GM13976 (cell line): ENCODE measurements at regions not wholly inside any gene's neighbourhood (a gene's known extent, or its start where the extent isn't known, plus 50 kb on each side); places are given as distances from the start of the nearest gene placed in this dataset.

Experiments
- DNase-seq: peaks from one replicate; pipeline ENCODE4 v3.0.0; 2012; ENCODE audit warnings: low spot score
- in situ Hi-C: fragments of 300-500 bp; cut with MboI; formaldehyde crosslinking; loops from one replicate; pipeline ENCODE4 v1.12.0; 2022; ENCODE audit warnings: low sequenced_read_pairs, mixed read lengths, inconsistent platforms; ENCODE audit not compliant: unreplicated experiment
- TF ChIP-seq, protein P1 (sequence below): IDR thresholded peaks from 2 replicates; pipeline ENCODE4 v1.5.1; 2012; ENCODE audit warnings: borderline replicate concordance, mild to moderate bottlenecking; ENCODE audit not compliant: insufficient read depth; ENCODE audit errors: extremely low read depth, missing control alignments, control extremely low read depth

DNA sequence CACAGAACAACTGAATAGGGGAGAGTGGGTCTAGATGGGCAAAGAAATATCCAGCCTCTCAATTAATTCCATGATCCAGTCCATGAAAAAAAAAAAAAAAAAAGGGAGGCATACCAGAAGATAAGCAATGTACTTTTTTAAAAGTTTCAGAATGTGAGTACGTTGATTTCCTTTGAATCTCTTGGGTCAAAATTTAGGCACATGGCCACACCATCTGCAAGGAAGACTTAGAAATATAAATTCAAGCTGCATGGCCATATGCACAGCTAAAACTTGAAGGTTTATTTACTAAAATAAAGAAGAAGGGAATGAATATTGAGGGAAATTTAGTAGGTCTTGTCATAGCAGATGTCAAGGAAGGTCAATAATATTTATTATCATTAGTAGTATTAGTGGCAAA is 286.5 kb upstream of the CDH7 start:
- in situ Hi-C loops = no loop called here
- no peak for DNase-seq
- TF ChIP-seq, protein P1, sequence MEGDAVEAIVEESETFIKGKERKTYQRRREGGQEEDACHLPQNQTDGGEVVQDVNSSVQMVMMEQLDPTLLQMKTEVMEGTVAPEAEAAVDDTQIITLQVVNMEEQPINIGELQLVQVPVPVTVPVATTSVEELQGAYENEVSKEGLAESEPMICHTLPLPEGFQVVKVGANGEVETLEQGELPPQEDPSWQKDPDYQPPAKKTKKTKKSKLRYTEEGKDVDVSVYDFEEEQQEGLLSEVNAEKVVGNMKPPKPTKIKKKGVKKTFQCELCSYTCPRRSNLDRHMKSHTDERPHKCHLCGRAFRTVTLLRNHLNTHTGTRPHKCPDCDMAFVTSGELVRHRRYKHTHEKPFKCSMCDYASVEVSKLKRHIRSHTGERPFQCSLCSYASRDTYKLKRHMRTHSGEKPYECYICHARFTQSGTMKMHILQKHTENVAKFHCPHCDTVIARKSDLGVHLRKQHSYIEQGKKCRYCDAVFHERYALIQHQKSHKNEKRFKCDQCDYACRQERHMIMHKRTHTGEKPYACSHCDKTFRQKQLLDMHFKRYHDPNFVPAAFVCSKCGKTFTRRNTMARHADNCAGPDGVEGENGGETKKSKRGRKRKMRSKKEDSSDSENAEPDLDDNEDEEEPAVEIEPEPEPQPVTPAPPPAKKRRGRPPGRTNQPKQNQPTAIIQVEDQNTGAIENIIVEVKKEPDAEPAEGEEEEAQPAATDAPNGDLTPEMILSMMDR = no peak

- in situ Hi-C loops = no loop called here
- TF ChIP-seq, protein P1 = no peak
- no peak for DNase-seq
Measured at GRCh38 chr18:65459741-65460140, 291.1 kb upstream of the CDH7 start.

DNA sequence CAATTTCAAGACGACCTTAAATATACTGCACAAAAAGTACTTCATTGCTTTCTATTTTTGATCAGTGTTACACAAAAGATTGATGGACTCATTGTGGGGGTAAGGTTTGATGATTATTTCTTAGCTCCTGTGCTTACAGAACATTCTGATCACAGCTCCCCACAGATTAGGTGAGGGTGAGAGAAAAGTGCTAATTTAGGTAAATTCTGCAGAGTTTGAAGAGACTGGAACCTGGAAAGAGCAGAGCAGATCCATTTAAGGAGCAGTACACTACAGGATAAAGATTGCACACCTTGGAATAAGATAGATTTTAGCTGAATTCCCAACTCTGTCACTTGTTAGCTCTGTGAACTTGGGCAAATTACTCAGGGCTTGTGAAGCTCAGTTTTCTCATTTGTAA is 291.9 kb upstream of the CDH7 start:
- TF ChIP-seq, protein P1 = no peak
- DNase-seq = no peak
- in situ Hi-C loops = no loop called here

DNA sequence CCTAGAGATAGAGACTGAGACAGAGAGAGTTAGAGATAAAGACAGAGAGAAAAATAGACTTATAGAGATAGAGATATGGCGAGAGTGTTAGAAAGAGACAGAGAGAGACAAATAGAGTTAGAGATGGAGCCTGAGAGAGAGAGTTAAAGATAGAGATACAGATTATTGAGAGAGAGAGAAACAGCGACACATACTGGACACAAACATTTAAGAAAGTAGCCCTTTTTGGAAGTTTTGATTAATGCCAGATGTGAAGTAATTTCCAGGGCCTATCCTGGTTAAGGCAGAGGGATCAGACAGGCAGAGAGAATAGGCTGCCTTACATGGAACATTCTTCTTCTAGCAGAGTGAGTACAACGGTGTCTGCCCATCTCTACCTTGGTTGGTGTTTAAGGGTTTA is 311.6 kb upstream of the CDH7 start:
- TF ChIP-seq, protein P1 = no peak
- no peak for DNase-seq
- in situ Hi-C loops = no loop called here

DNA sequence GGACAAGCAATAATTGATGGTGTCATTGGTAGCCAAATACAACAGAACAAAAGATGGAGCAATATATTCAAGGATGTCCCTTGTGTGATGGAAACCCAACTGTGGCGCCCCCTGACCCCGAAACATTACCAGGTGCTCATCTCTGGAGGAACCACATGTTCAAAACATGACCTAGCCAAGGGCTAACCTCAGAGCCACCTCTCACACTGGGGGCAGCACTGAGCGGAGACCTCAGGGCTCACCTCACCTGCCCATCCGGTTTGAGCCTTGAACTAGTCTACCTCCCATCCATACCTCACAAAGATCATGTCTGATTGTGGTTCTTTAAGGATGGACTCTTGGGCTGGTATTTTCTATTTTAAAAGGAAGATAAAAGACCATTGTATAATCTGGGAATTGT is 314.4 kb upstream of the CDH7 start:
- no peak for DNase-seq
- TF ChIP-seq, protein P1 = no peak
- in situ Hi-C loops = no loop called here

DNA sequence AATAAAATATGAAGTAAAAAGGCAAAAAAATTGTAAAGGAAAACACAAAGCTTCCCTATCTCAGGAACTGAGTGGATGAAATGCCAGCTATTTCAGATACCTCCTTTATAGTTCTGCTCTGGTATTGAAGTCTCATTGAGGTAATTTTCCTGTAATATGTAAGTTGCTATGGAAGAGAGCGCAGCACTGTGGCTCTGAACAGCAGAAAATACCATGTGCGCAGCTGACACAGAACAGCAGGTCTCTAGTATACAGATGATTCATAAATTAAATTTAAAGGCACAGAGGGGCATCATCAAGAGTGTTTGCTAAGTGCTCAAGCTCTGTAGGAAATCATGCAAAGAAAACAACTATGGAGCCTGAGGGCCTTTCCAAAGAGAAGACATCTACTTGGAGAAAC is 315.3 kb upstream of the CDH7 start:
- no peak for DNase-seq
- in situ Hi-C loops = no loop called here
- TF ChIP-seq, protein P1 = no peak

GRCh38 chr18:65429601-65430000 is 321.2 kb upstream of the CDH7 start:
- TF ChIP-seq, protein P1 = no peak
- DNase-seq = no peak
- in situ Hi-C loops = no loop called here
